ENCODE measurements at regions not wholly inside any gene's neighbourhood (a gene's known extent, or its start where the extent isn't known, plus 50 kb on each side); places are given as distances from the start of the nearest gene placed in this dataset.

GRCh38 chr22:22176929-22177616, 67.5 kb upstream of the VPREB1 start:
- CTCF ChIA-PET (ENCODE audit: partially characterized antibody) = interaction anchor here (0.7 to 1.0 kb wide), 4 partner anchors 10 to 26 kb away, joined by 3 to 4 read pairs (median 3); no protein-coding TSS in a partner anchor
- peaks cover 57 to 80% (median 73%) of the 10 kb centered on the region in 4 experiments for H3K27me3 ChIP-seq (replicated peaks in 1 of 4; ENCODE audit: control insufficient read depth in 3 of 4, extremely low read depth in 1 of 4, insufficient read depth in 3 of 4, low read length in 3 of 4)
- 79% methylated on average over 4 of the region's 4 CpGs; no CpG with 5 or more reads in 1 of the 2 experiments for WGBS, 2 experiments (ENCODE audit: extremely low coverage in 1 of 2, insufficient coverage in 1 of 2, insufficient read length in 1 of 2, insufficient replicate concordance in 2 of 2, low coverage in 1 of 2, low lambda C conversion rate in 2 of 2, missing lambda C conversion rate in 1 of 2)

More at GRCh38 chr22:22176929-22177616, 67.5 kb upstream of the VPREB1 start:
- Histone ChIP-seq H3K79me2 (ENCODE audit: control insufficient read depth in 1 of 2, insufficient read depth in 2 of 2, low read length in 2 of 2) (no peaks in the 10 kb centered on the region), H3K9me3 (ENCODE audit: insufficient read depth in 2 of 2, low read depth in 1 of 2, low read length in 1 of 2) (no peaks in the 10 kb centered on the region), H2BK5ac (ENCODE audit: low read depth, low read length) (no peak overlapping the region), H4K5ac (ENCODE audit: insufficient read length, low read depth, low read length) (no peak overlapping the region), H3K56ac (replicated peaks; ENCODE audit: insufficient read length, low read depth, low read length) (no peak overlapping the region), H2BK12ac (ENCODE audit: low read depth, low read length) (no peak overlapping the region), H3K9ac (replicated peaks in 1 of 4; ENCODE audit: extremely low read depth in 1 of 4, low read depth in 3 of 4, low read length in 3 of 4) (no peak overlapping the region), H4K20me1 (replicated peaks in 1 of 2; ENCODE audit: control insufficient read depth in 1 of 2, insufficient read depth in 2 of 2, low read length in 2 of 2) (peaks cover 3 to 13% of the 10 kb centered on the region in 2 experiments), H3K14ac (ENCODE audit: insufficient read length) (no peak overlapping the region), H3K27ac (ENCODE audit: low read depth, low read length) (no peak overlapping the region), H2AFZ (ENCODE audit: low read length) (no peak overlapping the region), H3K23ac (ENCODE audit: insufficient read length) (no peak overlapping the region), H3K79me1 (ENCODE audit: low read depth, low read length) (no peaks in the 10 kb centered on the region), H3K4me1 (replicated peaks in 1 of 4; ENCODE audit: control insufficient read depth in 3 of 4, insufficient read depth in 4 of 4, low read length in 3 of 4) (no peaks in the 10 kb centered on the region), H3K4ac (replicated peaks; ENCODE audit: insufficient read length, low read depth, low read length) (no peak overlapping the region), H2BK20ac (ENCODE audit: low read length) (no peak overlapping the region), H4K8ac (ENCODE audit: extremely low read depth, insufficient read depth, low read length) (no peak overlapping the region), H4K91ac (replicated peaks; ENCODE audit: insufficient read length, low read length) (no peak overlapping the region), H3K36me3 (ENCODE audit: control insufficient read depth in 2 of 4, insufficient read depth in 4 of 4, low read length in 3 of 4) (no peaks in the 10 kb centered on the region), H3K23me2 (ENCODE audit: low read depth, low read length) (no peaks in the 10 kb centered on the region), H2BK15ac (ENCODE audit: low read length) (no peak overlapping the region), H2AK5ac (ENCODE audit: low read depth, low read length) (no peak overlapping the region), H3K4me3 (ENCODE audit: extremely low read depth in 1 of 4, insufficient read depth in 2 of 4, low read depth in 3 of 4, low read length in 4 of 4) (no peak overlapping the region), H2BK120ac (replicated peaks; ENCODE audit: low read depth, low read length) (no peak overlapping the region), H3K18ac (ENCODE audit: extremely low read depth, low read length) (no peak overlapping the region), H3K4me2 (ENCODE audit: insufficient read depth in 1 of 2, low read depth in 2 of 2, low read length in 2 of 2) (no peak overlapping the region)
- no peak for DNase-seq (ENCODE audit: low read depth in 1 of 2, low spot score in 2 of 2)
- POLR2A ChIA-PET (ENCODE audit: partially characterized antibody) = no interaction called here
- FAIRE-seq = no peak
- TF ChIP-seq EZH2 (IDR thresholded peaks at IDR 0.05; ENCODE audit: low read depth, low read length, severe bottlenecking) = peak; percentile 33
- TF ChIP-seq CTBP2 (IDR thresholded peaks at IDR 0.05; ENCODE audit: borderline replicate concordance, insufficient read depth, insufficient read length, low read length) = no peak
- no peak for TF ChIP-seq SP1 (IDR thresholded peaks at IDR 0.05; ENCODE audit: low read depth, low read length)
- TF ChIP-seq RNF2 (IDR thresholded peaks at IDR 0.05; ENCODE audit: borderline replicate concordance, low read depth, low read length, missing control alignments, poor library complexity, severe bottlenecking) = no peak
- TF ChIP-seq TAF1 (IDR thresholded peaks at IDR 0.05; ENCODE audit: low read depth, low read length) = no peak
- no peak for TF ChIP-seq CBX5 (IDR thresholded peaks at IDR 0.05; ENCODE audit: low read depth, low read length)
- TF ChIP-seq MAFK (IDR thresholded peaks at IDR 0.05; ENCODE audit: low read depth, low read length) = no peak
- no peak for TF ChIP-seq TCF12 (IDR thresholded peaks at IDR 0.05; ENCODE audit: low read depth, low read length)
